Activated CD8-positive, alpha-beta memory T cell treated with anti-CD3 and anti-CD28 coated beads, Interleukin-2, amount 50 U/mL, for 48 hours (primary cell): ENCODE measurements at regions not wholly inside any gene's neighbourhood (a gene's known extent, or its start where the extent isn't known, plus 50 kb on each side); places are given as distances from the start of the nearest gene placed in this dataset.

ENCODE experiments used
- DNase-seq: peaks from one replicate; pipeline ENCODE4 v3.0.0-alpha.2; 2020

- DNase-seq = peak; percentile 64
Observed at GRCh38 chr16:66315210-66315825, 51.2 kb upstream of the CDH5 start.

GRCh38 chr16:66311306-66311705 is 55.2 kb upstream of the CDH5 start:
- no peak for DNase-seq

GRCh38 chr16:66309215-66309807 is 57.2 kb upstream of the CDH5 start:
- DNase-seq = no peak

- no peak for DNase-seq
Observed at GRCh38 chr16:66308096-66308495, 58.4 kb upstream of the CDH5 start.

GRCh38 chr16:66306366-66307150 is 59.9 kb upstream of the CDH5 start:
- no peak for DNase-seq

- peak; percentile 10 for DNase-seq
Observed at GRCh38 chr16:66304961-66305360, 61.5 kb upstream of the CDH5 start.

GRCh38 chr16:66304151-66304550 is 62.3 kb upstream of the CDH5 start:
- no peak for DNase-seq

- DNase-seq = peak; percentile 10
Observed at GRCh38 chr16:66300501-66300900, 66.0 kb upstream of the CDH5 start.

GRCh38 chr16:66300037-66300436 is 66.5 kb upstream of the CDH5 start:
- no peak for DNase-seq

GRCh38 chr16:66299349-66299748 is 67.1 kb upstream of the CDH5 start:
- DNase-seq = peak; percentile 15

- DNase-seq = peak; percentile 10
Observed at GRCh38 chr16:66298571-66299120, 67.8 kb upstream of the CDH5 start.

GRCh38 chr16:66298006-66298405 is 68.5 kb upstream of the CDH5 start:
- DNase-seq = peak; percentile 8

- no peak for DNase-seq
Observed at GRCh38 chr16:66296591-66296990, 69.9 kb upstream of the CDH5 start.

GRCh38 chr16:66295761-66296546 is 70.5 kb upstream of the CDH5 start:
- peak; percentile 22 for DNase-seq

GRCh38 chr16:66295213-66295612 is 71.3 kb upstream of the CDH5 start:
- peak; percentile 26 for DNase-seq

- peak; percentile 7 for DNase-seq
Observed at GRCh38 chr16:66294507-66294906, 72.0 kb upstream of the CDH5 start.

- peak; percentile 13 for DNase-seq
Observed at GRCh38 chr16:66293932-66294331, 72.6 kb upstream of the CDH5 start.

- DNase-seq = peak; percentile 38
Observed at GRCh38 chr16:66293207-66293735, 73.2 kb upstream of the CDH5 start.

- peak; percentile 34 for DNase-seq
Observed at GRCh38 chr16:66292241-66292935, 74.1 kb upstream of the CDH5 start.

- no peak for DNase-seq
Observed at GRCh38 chr16:66291833-66292232, 74.7 kb upstream of the CDH5 start.

- peak; percentile 15 for DNase-seq
Observed at GRCh38 chr16:66290431-66290830, 76.1 kb upstream of the CDH5 start.

GRCh38 chr16:66289986-66290385 is 76.5 kb upstream of the CDH5 start:
- peak; percentile 20 for DNase-seq
